Mesendoderm (in vitro differentiated cells): ENCODE measurements at regions not wholly inside any gene's neighbourhood (a gene's known extent, or its start where the extent isn't known, plus 50 kb on each side); places are given as distances from the start of the nearest gene placed in this dataset.

Source experiments
- DNase-seq: peaks from one replicate; pipeline ENCODE4 v3.0.0; 2013
- H2AK5ac ChIP-seq: 2 replicates; pipeline ENCODE4 v1.6.1; 2013; ENCODE audit warnings: low read length, inconsistent platforms
- H2BK120ac ChIP-seq: 2 replicates; pipeline ENCODE4 v1.6.1; 2013; ENCODE audit warnings: low read depth, mild to moderate bottlenecking, low read length, moderate library complexity, mixed read lengths
- H2BK15ac ChIP-seq: replicated peaks from 2 replicates; pipeline ENCODE4 v1.6.1; 2013; ENCODE audit warnings: low read depth, mild to moderate bottlenecking, moderate library complexity
- H2BK5ac ChIP-seq: 2 replicates; pipeline ENCODE4 v1.6.1; 2013; ENCODE audit warnings: low read length, inconsistent platforms
- H3K18ac ChIP-seq: 2 replicates; pipeline ENCODE4 v1.6.1; 2013; ENCODE audit warnings: mild to moderate bottlenecking, low read length, mixed read lengths
- H3K23ac ChIP-seq: one replicate; pipeline ENCODE4 v1.6.1; 2013; ENCODE audit warnings: low read length
- H3K27ac ChIP-seq: 2 replicates; pipeline ENCODE4 v1.5.1; 2013; ENCODE audit warnings: low read depth, mild to moderate bottlenecking, inconsistent platforms, low read length, moderate library complexity
- H3K27me3 ChIP-seq: 2 replicates; pipeline ENCODE4 v1.6.1; 2013; ENCODE audit warnings: low read length, control low read depth, mild to moderate bottlenecking, inconsistent platforms; ENCODE audit not compliant: insufficient read depth, poor library complexity
- H3K36me3 ChIP-seq: 2 replicates; pipeline ENCODE4 v1.6.1; 2013; ENCODE audit warnings: low read length, inconsistent platforms; ENCODE audit not compliant: control insufficient read depth, insufficient read depth
- H3K4ac ChIP-seq: one replicate; pipeline ENCODE4 v1.6.1; 2013; ENCODE audit warnings: low read depth, mild to moderate bottlenecking, low read length, moderate library complexity
- H3K4me1 ChIP-seq: 2 replicates; pipeline ENCODE4 v1.6.1; 2013; ENCODE audit warnings: low read depth, low read length, inconsistent platforms; ENCODE audit not compliant: control insufficient read depth
- H3K4me2 ChIP-seq: 2 replicates; pipeline ENCODE4 v1.6.1; 2013; ENCODE audit warnings: low read length
- H3K4me3 ChIP-seq: 2 replicates; pipeline ENCODE4 v1.5.1; 2013; ENCODE audit warnings: mild to moderate bottlenecking, low read length
- H3K56ac ChIP-seq: one replicate; pipeline ENCODE4 v1.6.1; 2013; ENCODE audit warnings: low read length
- H3K79me1 ChIP-seq: 2 replicates; pipeline ENCODE4 v1.6.1; 2013; ENCODE audit warnings: low read length, inconsistent platforms
- H3K79me2 ChIP-seq: 2 replicates; pipeline ENCODE4 v1.6.1; 2013; ENCODE audit warnings: mild to moderate bottlenecking, low read length; ENCODE audit not compliant: control insufficient read depth, insufficient read depth
- H3K9ac ChIP-seq: 2 replicates; pipeline ENCODE4 v1.6.1; 2013; ENCODE audit warnings: low read length, inconsistent platforms
- H4K5ac ChIP-seq: one replicate; pipeline ENCODE4 v1.6.1; 2013; ENCODE audit warnings: low read length
- H4K8ac ChIP-seq: one replicate; pipeline ENCODE4 v1.6.1; 2013; ENCODE audit warnings: low read depth, mild to moderate bottlenecking, control low read depth, low read length, moderate library complexity
- WGBS: extraction: QIAGEN DNeasy Blood & Tissue Kit; methylation state at CpG from one replicate; pipeline ENCODE4 v1.1.7; 2013; ENCODE audit warnings: low lambda C conversion rate, missing lambda C conversion rate; ENCODE audit not compliant: insufficient coverage; ENCODE audit errors: extremely low coverage; 5-methylcytosine and 5-hydroxymethylcytosine counted together

GRCh38 chr3:166478356-166478755 is 641.1 kb upstream of the BCHE start:
- Histone ChIP-seq H3K56ac (no peak overlapping the region), H3K79me2 (no peaks in the 10 kb centered on the region), H3K4me1 (no peaks in the 10 kb centered on the region), H4K5ac (no peak overlapping the region), H2BK15ac (no peak overlapping the region), H3K4ac (no peak overlapping the region), H3K27me3 (no peaks in the 10 kb centered on the region), H3K27ac (no peak overlapping the region), H3K36me3 (no peaks in the 10 kb centered on the region), H3K9ac (no peak overlapping the region), H3K18ac (no peak overlapping the region), H3K4me2 (no peak overlapping the region), H2AK5ac (no peak overlapping the region), H4K8ac (no peak overlapping the region), H3K4me3 (no peak overlapping the region), H2BK5ac (no peak overlapping the region), H3K23ac (no peak overlapping the region), H2BK120ac (no peak overlapping the region), H3K79me1 (no peaks in the 10 kb centered on the region)
- WGBS: no CpG with 5 or more reads among the region's 3 CpGs
- no peak for DNase-seq

GRCh38 chr3:166473501-166473900 is 636.3 kb upstream of the BCHE start:
- no peak overlapping the region for H2BK5ac ChIP-seq
- no peak overlapping the region for H2BK15ac ChIP-seq
- no peak overlapping the region for H3K27ac ChIP-seq
- no peak overlapping the region for H3K23ac ChIP-seq
- H3K4me3 ChIP-seq: no peak overlapping the region
- H2BK120ac ChIP-seq: no peak overlapping the region
- H3K4me1 ChIP-seq: no peaks in the 10 kb centered on the region
- H3K4me2 ChIP-seq: no peak overlapping the region
- no peak overlapping the region for H3K18ac ChIP-seq
- no peak overlapping the region for H3K9ac ChIP-seq
- H3K4ac ChIP-seq: no peak overlapping the region
- no peaks in the 10 kb centered on the region for H3K79me2 ChIP-seq
- no peak overlapping the region for H4K8ac ChIP-seq
- WGBS: no CpG with 5 or more reads among the region's 2 CpGs
- no peak for DNase-seq
- H3K27me3 ChIP-seq: no peaks in the 10 kb centered on the region
- H2AK5ac ChIP-seq: no peak overlapping the region
- H4K5ac ChIP-seq: no peak overlapping the region
- H3K36me3 ChIP-seq: no peaks in the 10 kb centered on the region
- no peak overlapping the region for H3K56ac ChIP-seq
- H3K79me1 ChIP-seq: no peaks in the 10 kb centered on the region

GRCh38 chr3:166472015-166472414 is 634.8 kb upstream of the BCHE start:
- Histone ChIP-seq H3K79me1 (no peaks in the 10 kb centered on the region), H3K27me3 (no peaks in the 10 kb centered on the region), H3K4me1 (no peaks in the 10 kb centered on the region), H3K18ac (no peak overlapping the region), H3K79me2 (no peaks in the 10 kb centered on the region), H3K23ac (no peak overlapping the region), H2BK5ac (no peak overlapping the region), H2BK15ac (no peak overlapping the region), H4K8ac (no peak overlapping the region), H3K27ac (no peak overlapping the region), H2AK5ac (no peak overlapping the region), H4K5ac (no peak overlapping the region), H3K9ac (no peak overlapping the region), H2BK120ac (no peak overlapping the region), H3K36me3 (no peaks in the 10 kb centered on the region), H3K4me3 (no peak overlapping the region), H3K4ac (no peak overlapping the region), H3K56ac (no peak overlapping the region), H3K4me2 (no peak overlapping the region)
- WGBS: no CpG with 5 or more reads among the region's 1 CpG
- no peak for DNase-seq

- Histone ChIP-seq H3K23ac (no peak overlapping the region), H3K79me2 (no peaks in the 10 kb centered on the region), H3K4me3 (no peak overlapping the region), H3K79me1 (no peaks in the 10 kb centered on the region), H4K5ac (no peak overlapping the region), H2AK5ac (no peak overlapping the region), H3K9ac (no peak overlapping the region), H3K56ac (no peak overlapping the region), H3K4me2 (no peak overlapping the region), H3K36me3 (no peaks in the 10 kb centered on the region), H3K4me1 (no peaks in the 10 kb centered on the region), H2BK15ac (no peak overlapping the region), H3K4ac (no peak overlapping the region), H2BK120ac (no peak overlapping the region), H2BK5ac (no peak overlapping the region), H4K8ac (no peak overlapping the region), H3K27ac (no peak overlapping the region), H3K18ac (no peak overlapping the region), H3K27me3 (no peaks in the 10 kb centered on the region)
- no peak for DNase-seq
- no CpG with 5 or more reads among the region's 4 CpGs for WGBS
These were observed 634.0 kb upstream of the BCHE start for GRCh38 chr3:166471074-166471767.

- Histone ChIP-seq H4K5ac (no peak overlapping the region), H3K18ac (no peak overlapping the region), H3K23ac (no peak overlapping the region), H3K4ac (no peak overlapping the region), H3K9ac (no peak overlapping the region), H2BK15ac (no peak overlapping the region), H3K79me2 (no peaks in the 10 kb centered on the region), H3K56ac (no peak overlapping the region), H2AK5ac (no peak overlapping the region), H3K27me3 (no peaks in the 10 kb centered on the region), H3K27ac (no peak overlapping the region), H3K4me1 (no peaks in the 10 kb centered on the region), H4K8ac (no peak overlapping the region), H3K4me3 (no peak overlapping the region), H3K4me2 (no peak overlapping the region), H3K36me3 (no peaks in the 10 kb centered on the region), H2BK120ac (no peak overlapping the region), H2BK5ac (no peak overlapping the region), H3K79me1 (no peaks in the 10 kb centered on the region)
- no peak for DNase-seq
- no CpG with 5 or more reads among the region's 2 CpGs for WGBS
These were observed 625.8 kb upstream of the BCHE start for GRCh38 chr3:166462891-166463470.

- Histone ChIP-seq H3K27ac (no peak overlapping the region), H3K27me3 (no peaks in the 10 kb centered on the region)
These were observed 624.4 kb upstream of the BCHE start for GRCh38 chr3:166461626-166462025.

More at GRCh38 chr3:166461626-166462025, 624.4 kb upstream of the BCHE start:
- no peaks in the 10 kb centered on the region for H3K79me1 ChIP-seq
- H3K56ac ChIP-seq: no peak overlapping the region
- no peak overlapping the region for H2BK15ac ChIP-seq
- WGBS: no CpG with 5 or more reads among the region's 2 CpGs
- no peak overlapping the region for H2BK120ac ChIP-seq
- no peak for DNase-seq
- no peak overlapping the region for H4K8ac ChIP-seq
- H3K23ac ChIP-seq: no peak overlapping the region
- H3K4me2 ChIP-seq: no peak overlapping the region
- no peak overlapping the region for H2BK5ac ChIP-seq
- no peak overlapping the region for H2AK5ac ChIP-seq
- no peak overlapping the region for H3K4me3 ChIP-seq
- H3K9ac ChIP-seq: no peak overlapping the region
- H3K4ac ChIP-seq: no peak overlapping the region
- no peak overlapping the region for H4K5ac ChIP-seq
- no peaks in the 10 kb centered on the region for H3K79me2 ChIP-seq
- H3K4me1 ChIP-seq: no peaks in the 10 kb centered on the region
- H3K36me3 ChIP-seq: no peaks in the 10 kb centered on the region
- no peak overlapping the region for H3K18ac ChIP-seq
